Testis (tissue), 2 donors: ENCODE measurements at regions not wholly inside any gene's neighbourhood (a gene's known extent, or its start where the extent isn't known, plus 50 kb on each side); places are given as distances from the start of the nearest gene placed in this dataset.

Experiments used
- DNase-seq: peaks from one replicate; pipeline ENCODE4 v3.0.0-alpha.2; 2019
- H3K27ac ChIP-seq, 2 donors: fragments of 200-600 bp; sonication (generic); one replicate each; pipeline ENCODE4 v1.5.1; 2019
- H3K27me3 ChIP-seq: fragments of 200-600 bp; sonication (generic); one replicate; pipeline ENCODE4 v1.5.1; 2019
- H3K36me3 ChIP-seq: fragments of 200-600 bp; sonication (generic); one replicate; pipeline ENCODE4 v1.5.1; 2017; ENCODE audit warnings: low read depth; ENCODE audit errors: missing control alignments
- H3K4me1 ChIP-seq: fragments of 200-600 bp; sonication (generic); one replicate; pipeline ENCODE4 v1.5.1; 2019
- H3K4me3 ChIP-seq, 2 donors: fragments of 200-600 bp; sonication (generic); one replicate each; pipeline ENCODE4 v1.5.1; 2017 to 2019
- H3K9me3 ChIP-seq: fragments of 200-600 bp; sonication (generic); one replicate; pipeline ENCODE4 v1.5.1; 2017
- POLR2A ChIP-seq: fragments of 450-650 bp; IDR thresholded peaks from one replicate; pipeline ENCODE4 v1.6.1; 2017; ENCODE audit warnings: antibody characterized with exemption, mild to moderate bottlenecking, moderate library complexity
- WGBS, 2 donors: methylation state at CpG; one replicate each; pipeline ENCODE4 v1.1.5; 2018; 5-methylcytosine and 5-hydroxymethylcytosine counted together
- intact Hi-C: fragments of 100-400 bp; cut with DNase I; formaldehyde crosslinking; loops from one replicate; pipeline ENCODE4 v1.15.1; 2023; ENCODE audit warnings: low total_unique reads
- TF ChIP-seq, protein P1 (sequence below), 3 experiments: fragments of 450-650 bp in 2 of 3; fragments of 200-600 bp in 1 of 3; sonication (generic) in 1 of 3; IDR thresholded peaks; one replicate each; pipeline ENCODE4 v1.5.1; 2016 to 2019; ENCODE audit warnings: antibody characterized with exemption in 3 of 3, mild to moderate bottlenecking in 2 of 3, moderate library complexity in 1 of 3

DNA sequence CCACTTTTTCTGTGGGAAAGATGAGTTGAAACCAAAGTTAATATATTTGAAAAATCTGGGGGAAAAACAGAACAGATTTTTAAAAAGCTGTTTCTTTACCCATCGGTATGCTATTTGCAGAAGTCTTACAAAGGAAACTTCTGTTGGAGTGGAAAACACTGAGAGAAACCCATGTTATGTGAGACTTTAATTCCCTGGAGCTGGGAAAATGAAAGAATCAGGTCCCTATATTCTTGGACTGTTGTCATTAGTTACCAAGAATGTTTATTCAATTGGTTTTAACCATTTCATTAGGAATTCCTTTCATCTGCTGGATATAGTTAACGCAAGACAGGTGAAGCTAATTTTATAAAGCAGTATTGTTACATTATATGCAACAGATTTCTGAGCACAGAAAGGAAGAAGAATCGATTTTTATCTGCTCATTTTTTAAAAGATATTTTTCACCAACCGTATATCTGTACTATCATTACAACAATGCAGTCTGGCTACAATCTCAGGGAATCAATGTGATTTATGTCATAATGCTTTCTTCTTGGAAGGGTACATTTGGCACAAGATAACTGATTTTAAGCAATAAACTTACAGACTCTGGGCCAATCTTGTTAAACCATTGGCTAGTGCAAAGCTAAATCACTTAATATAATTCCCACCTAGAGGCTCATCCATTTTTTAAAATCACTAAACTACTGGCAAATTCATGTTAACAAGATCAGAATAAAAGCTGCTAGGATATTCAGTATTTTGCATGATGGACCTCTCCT is 170.0 kb downstream of the MOXD1 start:
- Histone ChIP-seq H3K4me1 (peaks cover 3% of the 10 kb centered on the region), H3K27me3 (no peaks in the 10 kb centered on the region), H3K9me3 (no peaks in the 10 kb centered on the region), H3K4me3 (no peak overlapping the region), H3K36me3 (no peaks in the 10 kb centered on the region), H3K27ac (no peak overlapping the region)
- intact Hi-C loops: no loop called here
- no peak for TF ChIP-seq POLR2A
- TF ChIP-seq, protein P1, sequence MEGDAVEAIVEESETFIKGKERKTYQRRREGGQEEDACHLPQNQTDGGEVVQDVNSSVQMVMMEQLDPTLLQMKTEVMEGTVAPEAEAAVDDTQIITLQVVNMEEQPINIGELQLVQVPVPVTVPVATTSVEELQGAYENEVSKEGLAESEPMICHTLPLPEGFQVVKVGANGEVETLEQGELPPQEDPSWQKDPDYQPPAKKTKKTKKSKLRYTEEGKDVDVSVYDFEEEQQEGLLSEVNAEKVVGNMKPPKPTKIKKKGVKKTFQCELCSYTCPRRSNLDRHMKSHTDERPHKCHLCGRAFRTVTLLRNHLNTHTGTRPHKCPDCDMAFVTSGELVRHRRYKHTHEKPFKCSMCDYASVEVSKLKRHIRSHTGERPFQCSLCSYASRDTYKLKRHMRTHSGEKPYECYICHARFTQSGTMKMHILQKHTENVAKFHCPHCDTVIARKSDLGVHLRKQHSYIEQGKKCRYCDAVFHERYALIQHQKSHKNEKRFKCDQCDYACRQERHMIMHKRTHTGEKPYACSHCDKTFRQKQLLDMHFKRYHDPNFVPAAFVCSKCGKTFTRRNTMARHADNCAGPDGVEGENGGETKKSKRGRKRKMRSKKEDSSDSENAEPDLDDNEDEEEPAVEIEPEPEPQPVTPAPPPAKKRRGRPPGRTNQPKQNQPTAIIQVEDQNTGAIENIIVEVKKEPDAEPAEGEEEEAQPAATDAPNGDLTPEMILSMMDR (IDR thresholded peaks at IDR 0.05): no peak
- no peak for DNase-seq
- 67 to 78% methylated on average over 4 of the region's 4 CpGs for WGBS, 2 donors

DNA sequence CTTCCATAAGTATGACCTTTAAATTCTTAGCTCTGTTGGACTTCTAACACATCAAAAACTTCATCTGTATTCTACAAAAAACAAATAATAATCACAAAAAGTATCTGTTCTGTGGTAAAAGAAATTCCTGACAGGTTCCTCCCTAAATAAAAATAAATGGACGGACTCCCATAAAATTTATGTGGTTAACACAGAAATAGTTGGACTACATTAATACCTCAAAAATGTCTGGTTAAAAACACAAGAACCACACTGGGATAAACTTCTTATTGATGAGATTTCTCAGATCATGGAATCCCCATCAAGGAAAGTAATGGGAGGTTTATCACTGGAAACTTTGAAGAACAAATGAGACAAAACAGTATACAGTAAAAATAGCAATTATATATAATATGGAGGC is 172.4 kb downstream of the MOXD1 start:
- intact Hi-C loops: no loop called here
- Histone ChIP-seq H3K27me3 (no peaks in the 10 kb centered on the region), H3K36me3 (no peaks in the 10 kb centered on the region), H3K9me3 (no peaks in the 10 kb centered on the region), H3K27ac (no peak overlapping the region), H3K4me3 (no peak overlapping the region), H3K4me1 (peaks cover 3% of the 10 kb centered on the region)
- 67 to 71% methylated on average over 1 of the region's 1 CpG for WGBS, 2 donors
- TF ChIP-seq, protein P1 (IDR thresholded peaks at IDR 0.05): no peak
- no peak for TF ChIP-seq POLR2A
- DNase-seq: no peak

DNA sequence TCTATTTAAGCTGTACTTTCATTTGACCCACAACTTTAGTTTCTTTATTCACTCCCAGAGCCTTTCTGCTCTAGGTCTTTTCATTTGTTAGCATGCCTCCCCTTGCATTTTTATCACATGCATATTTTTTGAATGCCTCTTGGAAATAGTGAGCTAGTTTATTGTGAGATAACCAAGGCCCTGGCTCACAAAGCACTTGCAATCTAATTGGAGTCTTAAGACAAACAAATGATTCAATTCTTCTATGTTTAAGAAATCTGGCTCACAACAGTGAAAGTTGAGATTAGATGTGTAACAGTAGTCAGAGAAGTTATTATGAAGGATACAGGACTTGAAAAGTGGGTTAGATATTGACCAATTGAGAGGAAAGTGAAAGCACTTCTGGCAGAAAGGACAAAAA is 173.4 kb downstream of the MOXD1 start:
- no peak for DNase-seq
- no peaks in the 10 kb centered on the region for H3K27me3 ChIP-seq
- no peak for TF ChIP-seq POLR2A
- TF ChIP-seq, protein P1 (IDR thresholded peaks at IDR 0.05): no peak
- H3K4me1 ChIP-seq: peaks cover 3% of the 10 kb centered on the region
- intact Hi-C loops: no loop called here
- H3K36me3 ChIP-seq: no peaks in the 10 kb centered on the region
- no peak overlapping the region for H3K4me3 ChIP-seq
- peak overlapping the region in 1 of 2 donors; percentile 21 for H3K27ac ChIP-seq
- H3K9me3 ChIP-seq: no peaks in the 10 kb centered on the region

DNA sequence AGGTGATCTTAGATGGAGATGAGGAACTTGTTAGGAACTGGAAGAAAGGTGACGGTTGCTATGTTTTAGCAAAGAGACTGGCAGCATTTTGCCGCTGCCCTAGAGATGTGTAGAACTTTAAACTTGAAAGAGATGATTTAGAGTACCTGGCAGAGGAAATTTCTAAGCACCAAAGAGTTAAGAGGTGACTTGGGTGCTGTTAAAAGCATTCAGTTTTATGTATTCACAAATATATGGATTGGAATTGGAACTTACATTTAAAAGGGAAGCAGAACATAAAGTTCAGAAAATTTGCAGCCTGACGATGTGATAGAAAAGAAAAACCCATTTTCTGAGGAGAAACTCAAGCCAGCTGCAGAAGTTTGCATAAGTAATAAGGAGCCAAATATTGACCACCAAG is 176.3 kb downstream of the MOXD1 start:
- Histone ChIP-seq H3K36me3 (no peaks in the 10 kb centered on the region), H3K4me3 (no peak overlapping the region), H3K27me3 (no peaks in the 10 kb centered on the region), H3K4me1 (peaks cover 3% of the 10 kb centered on the region), H3K9me3 (no peaks in the 10 kb centered on the region), H3K27ac (no peak overlapping the region)
- 31 to 33% methylated on average over 3 of the region's 3 CpGs for WGBS, 2 donors
- no peak for DNase-seq
- TF ChIP-seq, protein P1 (IDR thresholded peaks at IDR 0.05): no peak
- no peak for TF ChIP-seq POLR2A
- intact Hi-C loops: no loop called here

DNA sequence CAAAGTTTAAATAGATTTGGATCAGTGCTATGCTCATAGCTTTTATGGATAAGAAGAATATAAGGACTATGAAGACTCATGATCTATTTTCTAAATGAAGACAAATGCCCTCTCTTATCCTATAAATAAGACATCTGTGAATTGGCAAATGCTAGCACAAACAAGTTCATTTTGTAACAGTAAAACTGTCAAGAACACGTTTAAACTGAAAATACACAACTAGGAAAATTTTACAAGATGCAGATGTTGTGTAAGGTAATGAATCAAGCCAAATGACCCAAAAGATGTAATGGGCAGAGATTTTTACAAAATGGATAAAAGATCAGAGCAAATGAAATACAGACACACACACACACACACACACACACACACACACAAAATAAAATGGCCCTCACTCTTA is 180.5 kb downstream of the MOXD1 start:
- Histone ChIP-seq H3K27me3 (no peaks in the 10 kb centered on the region), H3K36me3 (no peaks in the 10 kb centered on the region), H3K9me3 (no peaks in the 10 kb centered on the region), H3K4me3 (no peak overlapping the region), H3K27ac (no peak overlapping the region), H3K4me1 (peaks cover 7% of the 10 kb centered on the region)
- no peak for DNase-seq
- intact Hi-C loops: no loop called here
- WGBS, 2 donors: 39 to 71% methylated on average over 1 of the region's 1 CpG
- no peak for TF ChIP-seq POLR2A
- TF ChIP-seq, protein P1 (IDR thresholded peaks at IDR 0.05): no peak
